ENCODE measurements at regions not wholly inside any gene's neighbourhood (a gene's known extent, or its start where the extent isn't known, plus 50 kb on each side); places are given as distances from the start of the nearest gene placed in this dataset.

GRCh38 chr6:33896391-33897188, 92.8 kb upstream of the MLN start (continued):
- TF ChIP-seq USF1 (IDR thresholded peaks at IDR 0.05; ENCODE audit: borderline replicate concordance, extremely low read length, insufficient read depth, low read depth, low read length) (no peak), TARDBP (IDR thresholded peaks at IDR 0.05; ENCODE audit: borderline replicate concordance) (no peak)

GRCh38 chr6:33895988-33896387, 92.2 kb upstream of the MLN start:
- H3K4me2 ChIP-seq (ENCODE audit: control insufficient read depth, insufficient read depth) = no peak overlapping the region
- SMC1A ChIA-PET (ENCODE audit: uncharacterized antibody, unreplicated experiment) = no interaction called here
- H3K27me3 ChIP-seq (replicated peaks in 1 of 2; ENCODE audit: control insufficient read depth in 2 of 2, insufficient read depth in 2 of 2, low read length in 1 of 2) = peaks cover 3 to 5% of the 10 kb centered on the region in 2 experiments
- H3K27ac ChIP-seq (ENCODE audit: control insufficient read depth, insufficient read depth) = no peak overlapping the region
- no peak overlapping the region for H3K4me3 ChIP-seq
- FAIRE-seq = no peak
- no TSS peak for BruUV-seq (replicated peaks)
- no peak for ATAC-seq
- CTCF ChIA-PET = interaction anchor here (0.6 kb wide), 1 partner anchor 452 kb away, joined by 4 read pairs; no protein-coding TSS in a partner anchor
- no peaks in the 10 kb centered on the region for H4K20me1 ChIP-seq (ENCODE audit: control insufficient read depth, insufficient read depth)
- TF ChIP-seq, protein P1, sequence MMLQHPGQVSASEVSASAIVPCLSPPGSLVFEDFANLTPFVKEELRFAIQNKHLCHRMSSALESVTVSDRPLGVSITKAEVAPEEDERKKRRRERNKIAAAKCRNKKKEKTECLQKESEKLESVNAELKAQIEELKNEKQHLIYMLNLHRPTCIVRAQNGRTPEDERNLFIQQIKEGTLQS (IDR thresholded peaks at IDR 0.05; ENCODE audit: borderline replicate concordance, extremely low read depth, low read depth, low read length) = no peak
- TF ChIP-seq E2F8 (IDR thresholded peaks at IDR 0.05; ENCODE audit: low read depth, partially characterized antibody) (no peak), ZNF217 (IDR thresholded peaks at IDR 0.05) (no peak), IRF4 (IDR thresholded peaks at IDR 0.05; ENCODE audit: low read depth, low read length) (no peak), EP300 (IDR thresholded peaks at IDR 0.05; ENCODE audit: borderline replicate concordance in 1 of 2, control insufficient read depth in 1 of 2, low read depth in 2 of 2, low read length in 2 of 2) (no peak), IKZF1 (conservative IDR thresholded peaks at IDR 0.05) (no peak), JUND (IDR thresholded peaks at IDR 0.05; ENCODE audit: low read depth, low read length) (no peak), ASH2L (IDR thresholded peaks at IDR 0.05; ENCODE audit: borderline replicate concordance, low read depth) (no peak), SIN3A (IDR thresholded peaks at IDR 0.05; ENCODE audit: low read depth, low read length) (no peak)
- WGBS (ENCODE audit: insufficient coverage, insufficient replicate concordance, low lambda C conversion rate, missing lambda C conversion rate) = 19% methylated on average over 2 of the region's 2 CpGs
- DNase-seq (ENCODE audit: low read depth, low spot score) = no peak
- H3K9ac ChIP-seq (ENCODE audit: control insufficient read depth, insufficient read depth, low read length) = no peak overlapping the region
- intact Hi-C loops (cut with micrococcal nuclease; ENCODE audit: unreplicated experiment) (no loop called here), in situ Hi-C loops (cut with MboI) (no loop called here)
- RAD21 ChIA-PET (ENCODE audit: unreplicated experiment) = no interaction called here
- H3K36me3 ChIP-seq (ENCODE audit: control insufficient read depth in 2 of 2, insufficient read depth in 2 of 2, low read length in 1 of 2) = no peaks in the 10 kb centered on the region
- H3K4me1 ChIP-seq (ENCODE audit: control insufficient read depth, insufficient read depth, low read length) = no peaks in the 10 kb centered on the region
- H2AFZ ChIP-seq (ENCODE audit: control insufficient read depth, low read depth, low read length) = no peak overlapping the region
- POLR2A ChIA-PET = no interaction called here
- H3K9me3 ChIP-seq (replicated peaks; ENCODE audit: control insufficient read depth, insufficient read depth, low read length) = no peaks in the 10 kb centered on the region; the same call in 2 of the 3 replicates
- no peaks in the 10 kb centered on the region for H3K79me2 ChIP-seq (ENCODE audit: control insufficient read depth, insufficient read depth, low read length)
